Progenitor cell of endocrine pancreas (in vitro differentiated cells): ENCODE measurements at regions not wholly inside any gene's neighbourhood (a gene's known extent, or its start where the extent isn't known, plus 50 kb on each side); places are given as distances from the start of the nearest gene placed in this dataset.

Experiments used
- DNase-seq: peaks from one replicate; pipeline ENCODE4 v3.0.0; 2021; ENCODE audit warnings: low spot score; ENCODE audit not compliant: unreplicated experiment
- H3K27ac Mint-ChIP-seq: 2 replicates; pipeline ENCODE4 v1.8.0; 2021; ENCODE audit warnings: mild to moderate bottlenecking, moderate library complexity, mixed read lengths
- H3K27me3 Mint-ChIP-seq: 2 replicates; pipeline ENCODE4 v1.8.0; 2021; ENCODE audit warnings: mixed read lengths
- H3K36me3 Mint-ChIP-seq: 2 replicates; pipeline ENCODE4 v1.8.0; 2022; ENCODE audit warnings: mixed read lengths; ENCODE audit not compliant: insufficient read depth
- H3K4me1 Mint-ChIP-seq: 2 replicates; pipeline ENCODE4 v1.8.0; 2021; ENCODE audit warnings: low read depth, mixed read lengths
- H3K4me3 Mint-ChIP-seq: 2 replicates; pipeline ENCODE4 v1.8.0; 2021; ENCODE audit warnings: low read depth, mild to moderate bottlenecking, moderate library complexity, mixed read lengths
- H3K9me3 Mint-ChIP-seq: 2 replicates; pipeline ENCODE4 v1.8.0; 2021; ENCODE audit warnings: low read depth, mixed read lengths
- TF ChIP-seq, protein P1 (sequence below): fragments of 200-600 bp; sonication (generic); IDR thresholded peaks from one replicate; pipeline ENCODE4 v1.5.0; 2021; ENCODE audit warnings: antibody characterized with exemption, mild to moderate bottlenecking; ENCODE audit not compliant: unreplicated experiment

DNA sequence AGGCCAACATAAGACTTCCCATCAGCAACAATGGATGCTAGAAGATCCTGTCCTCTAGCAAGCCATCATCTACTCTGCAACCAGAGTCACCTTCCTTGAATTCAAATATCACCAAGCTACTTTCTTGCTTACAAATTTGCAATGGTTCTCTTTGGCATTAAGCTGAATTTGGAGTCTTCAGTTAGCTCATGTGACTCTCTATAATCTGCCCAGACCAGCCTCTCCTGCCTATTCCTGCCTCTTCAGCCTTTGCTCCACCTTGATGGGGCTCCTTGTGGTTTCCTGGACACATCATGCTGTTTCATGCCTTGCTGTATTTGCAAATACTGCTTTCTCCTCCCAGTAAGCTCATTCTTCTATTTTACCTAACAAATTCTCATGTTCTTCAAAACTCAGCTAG lies 82.3 kb downstream of the RASSF10 start:
- Mint-ChIP-seq H3K4me1 (peaks cover 8% of the 10 kb centered on the region), H3K36me3 (no peaks in the 10 kb centered on the region), H3K4me3 (no peak overlapping the region), H3K27ac (no peak overlapping the region), H3K27me3 (no peaks in the 10 kb centered on the region), H3K9me3 (peaks cover 4% of the 10 kb centered on the region)
- DNase-seq = no peak
- TF ChIP-seq, protein P1, sequence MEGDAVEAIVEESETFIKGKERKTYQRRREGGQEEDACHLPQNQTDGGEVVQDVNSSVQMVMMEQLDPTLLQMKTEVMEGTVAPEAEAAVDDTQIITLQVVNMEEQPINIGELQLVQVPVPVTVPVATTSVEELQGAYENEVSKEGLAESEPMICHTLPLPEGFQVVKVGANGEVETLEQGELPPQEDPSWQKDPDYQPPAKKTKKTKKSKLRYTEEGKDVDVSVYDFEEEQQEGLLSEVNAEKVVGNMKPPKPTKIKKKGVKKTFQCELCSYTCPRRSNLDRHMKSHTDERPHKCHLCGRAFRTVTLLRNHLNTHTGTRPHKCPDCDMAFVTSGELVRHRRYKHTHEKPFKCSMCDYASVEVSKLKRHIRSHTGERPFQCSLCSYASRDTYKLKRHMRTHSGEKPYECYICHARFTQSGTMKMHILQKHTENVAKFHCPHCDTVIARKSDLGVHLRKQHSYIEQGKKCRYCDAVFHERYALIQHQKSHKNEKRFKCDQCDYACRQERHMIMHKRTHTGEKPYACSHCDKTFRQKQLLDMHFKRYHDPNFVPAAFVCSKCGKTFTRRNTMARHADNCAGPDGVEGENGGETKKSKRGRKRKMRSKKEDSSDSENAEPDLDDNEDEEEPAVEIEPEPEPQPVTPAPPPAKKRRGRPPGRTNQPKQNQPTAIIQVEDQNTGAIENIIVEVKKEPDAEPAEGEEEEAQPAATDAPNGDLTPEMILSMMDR = no peak

DNA sequence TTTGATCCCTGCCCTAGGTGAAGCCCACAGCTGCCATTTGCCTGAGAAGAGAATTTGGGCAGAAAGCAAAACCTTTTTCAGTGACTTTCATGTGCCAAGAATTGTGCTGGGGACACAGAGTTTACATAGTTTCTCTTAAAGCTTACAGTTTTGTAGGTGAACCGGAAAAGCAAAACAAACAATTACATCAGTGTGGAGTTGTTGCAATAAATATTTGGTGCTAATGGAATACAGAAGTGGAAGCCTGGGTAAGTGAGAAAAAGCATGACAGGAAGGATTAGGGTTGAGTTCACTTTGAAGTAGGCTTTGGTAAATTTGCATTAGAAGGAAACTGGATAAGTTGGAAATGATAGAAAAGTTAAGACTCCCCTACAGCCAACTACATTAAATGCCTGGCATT lies 82.7 kb downstream of the RASSF10 start:
- no peak for DNase-seq
- Mint-ChIP-seq H3K9me3 (peaks cover 4% of the 10 kb centered on the region), H3K4me1 (peaks cover 8% of the 10 kb centered on the region), H3K27ac (no peak overlapping the region), H3K4me3 (no peak overlapping the region), H3K27me3 (no peaks in the 10 kb centered on the region), H3K36me3 (no peaks in the 10 kb centered on the region)
- TF ChIP-seq, protein P1 = no peak

DNA sequence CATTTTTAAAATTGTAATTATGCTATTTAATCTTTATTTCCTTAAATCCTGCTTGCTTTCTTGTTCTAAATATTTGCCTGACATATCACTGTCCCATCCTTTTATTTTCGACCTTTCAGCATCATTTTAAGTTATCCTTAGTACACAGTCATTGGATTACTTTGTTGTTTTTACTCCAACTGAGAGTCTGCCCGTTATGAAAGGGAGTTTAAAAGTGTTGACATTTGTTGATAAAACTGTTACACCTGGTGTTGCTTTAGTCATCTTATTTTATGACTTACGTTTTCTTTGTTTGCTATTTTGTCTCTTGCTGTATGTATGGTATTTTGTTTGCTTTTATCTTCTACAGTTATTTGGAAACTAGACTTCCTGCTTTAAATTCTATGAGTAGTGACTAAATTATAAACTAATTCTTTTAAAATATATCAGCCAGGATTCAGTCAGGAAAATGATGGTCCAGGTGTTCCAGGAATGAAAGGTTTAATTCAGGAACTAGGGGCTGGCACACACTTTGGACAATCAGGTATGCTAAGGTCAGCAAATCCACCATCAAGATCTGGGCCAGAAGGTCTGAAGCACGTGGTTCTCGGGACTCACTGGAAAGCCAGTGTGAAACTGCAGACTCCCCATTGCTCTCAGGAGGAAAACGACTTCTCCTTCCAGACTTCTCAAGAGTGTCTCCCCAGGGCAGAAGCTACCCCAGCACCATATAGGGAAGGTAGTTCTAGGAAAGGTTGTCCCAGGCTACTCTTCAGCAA lies 86.0 kb downstream of the RASSF10 start:
- H3K4me1 Mint-ChIP-seq = peaks cover 7% of the 10 kb centered on the region
- no peak overlapping the region for H3K27ac Mint-ChIP-seq
- no peak overlapping the region for H3K4me3 Mint-ChIP-seq
- DNase-seq = no peak
- H3K36me3 Mint-ChIP-seq = no peaks in the 10 kb centered on the region
- TF ChIP-seq, protein P1 = no peak
- no peaks in the 10 kb centered on the region for H3K27me3 Mint-ChIP-seq
- no peaks in the 10 kb centered on the region for H3K9me3 Mint-ChIP-seq

DNA sequence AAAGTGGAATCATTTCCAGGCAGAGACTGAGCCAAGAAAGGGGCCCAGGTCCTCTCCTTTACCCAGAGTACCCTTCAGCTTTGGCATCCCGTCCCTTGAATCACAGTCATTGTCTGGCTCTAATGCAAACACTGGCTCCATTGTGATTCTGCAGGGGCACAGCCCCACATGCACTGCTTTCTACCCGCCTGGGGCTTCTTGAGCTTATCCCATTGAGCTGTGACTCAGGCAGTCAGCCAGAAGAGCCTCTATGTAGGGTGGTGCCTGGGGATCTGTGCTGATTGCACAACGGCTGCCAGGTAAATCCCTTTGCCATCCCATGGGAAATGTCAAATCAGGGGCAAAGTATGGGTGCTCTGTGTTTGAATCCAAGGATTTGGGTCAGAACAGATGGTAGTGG lies 88.9 kb downstream of the RASSF10 start:
- TF ChIP-seq, protein P1 = no peak
- no peak for DNase-seq
- no peaks in the 10 kb centered on the region for H3K36me3 Mint-ChIP-seq
- no peaks in the 10 kb centered on the region for H3K9me3 Mint-ChIP-seq
- H3K27ac Mint-ChIP-seq = no peak overlapping the region
- no peaks in the 10 kb centered on the region for H3K27me3 Mint-ChIP-seq
- H3K4me3 Mint-ChIP-seq = no peak overlapping the region
- H3K4me1 Mint-ChIP-seq = peaks cover 16% of the 10 kb centered on the region

DNA sequence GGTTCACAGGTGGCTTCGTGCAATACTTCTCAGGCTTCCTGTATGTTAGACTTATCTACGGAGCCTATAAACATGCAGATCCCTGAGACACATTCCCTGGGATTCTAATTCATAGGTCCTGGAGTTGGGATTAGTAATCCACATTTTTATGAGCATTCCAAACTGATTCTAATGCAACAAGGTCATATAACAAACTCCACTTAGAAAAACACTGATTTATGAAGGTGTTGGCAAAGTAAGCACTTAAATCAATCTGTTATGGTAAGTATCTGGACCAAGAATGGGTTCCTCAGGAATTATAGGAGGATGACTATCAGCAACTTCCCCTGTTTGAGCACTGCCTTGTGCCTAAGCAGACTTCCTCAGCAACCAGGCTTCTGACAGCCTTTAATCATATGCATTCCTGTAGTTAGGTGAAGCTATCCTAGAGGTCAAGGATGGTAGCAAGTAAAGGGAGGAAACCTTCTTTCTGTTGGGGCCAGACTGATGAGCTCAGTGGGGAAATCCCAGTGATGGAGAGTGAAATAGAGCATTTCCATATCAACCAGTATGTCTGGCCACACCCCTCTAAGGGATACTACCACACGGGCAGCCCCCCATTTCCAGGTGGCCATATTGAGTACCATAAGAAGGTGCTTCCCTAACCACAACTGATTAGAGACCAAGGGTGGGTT lies 89.6 kb downstream of the RASSF10 start:
- Mint-ChIP-seq H3K4me1 (peaks cover 23% of the 10 kb centered on the region), H3K9me3 (no peaks in the 10 kb centered on the region), H3K27ac (no peak overlapping the region), H3K4me3 (no peak overlapping the region), H3K27me3 (no peaks in the 10 kb centered on the region), H3K36me3 (no peaks in the 10 kb centered on the region)
- TF ChIP-seq, protein P1 = no peak
- DNase-seq = no peak
